ENCODE measurements at regions not wholly inside any gene's neighbourhood (a gene's known extent, or its start where the extent isn't known, plus 50 kb on each side); places are given as distances from the start of the nearest gene placed in this dataset.
"Not testable (repeated sequence)": the region's sequence is repeated elsewhere in the genome, so short reads cannot be mapped to it uniquely, and the experiment has no call there.

DNA sequence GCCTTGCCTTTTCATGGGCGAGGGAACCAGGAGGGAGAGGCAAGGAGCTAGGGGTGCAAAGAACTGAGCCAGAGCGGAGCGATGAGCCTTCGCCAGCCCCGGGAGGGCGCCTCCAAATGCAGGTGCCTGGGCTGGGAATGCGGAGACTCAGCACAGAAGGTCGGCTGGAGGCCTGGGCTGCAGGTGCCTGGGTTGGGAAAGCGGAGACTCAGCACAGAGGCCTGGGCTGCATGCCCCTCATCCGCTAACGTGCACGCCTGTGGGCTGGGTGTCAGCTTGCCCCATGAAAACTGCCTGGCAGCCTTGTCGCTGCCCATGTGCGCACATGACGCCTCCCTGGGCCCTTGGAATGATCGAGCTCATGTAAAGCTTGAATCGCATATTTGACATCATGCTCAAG, 51.8 kb downstream of the POM121L12 start:
- DNase-seq (ENCODE audit: low spot score): no peak

DNA sequence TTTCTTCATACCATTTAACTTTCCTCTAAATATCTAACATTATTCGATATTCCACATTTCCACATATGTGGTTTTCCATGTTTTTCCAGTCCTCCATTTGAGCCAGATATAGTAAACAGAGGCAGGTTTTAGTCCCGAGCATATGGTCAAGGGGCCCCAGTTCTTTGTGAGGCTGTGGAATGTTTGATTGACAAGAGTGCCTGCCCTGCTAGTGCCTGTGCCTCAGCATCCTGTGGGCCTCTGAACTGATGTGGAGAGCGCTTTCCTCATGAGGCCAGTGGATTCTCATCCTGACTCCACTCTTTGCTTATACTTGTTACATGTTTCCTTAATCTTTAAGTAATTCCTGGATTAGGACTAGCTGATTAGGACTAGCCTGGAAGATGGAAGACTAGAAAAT, 58.8 kb downstream of the POM121L12 start:
- no peak for DNase-seq (ENCODE audit: low spot score)

DNA sequence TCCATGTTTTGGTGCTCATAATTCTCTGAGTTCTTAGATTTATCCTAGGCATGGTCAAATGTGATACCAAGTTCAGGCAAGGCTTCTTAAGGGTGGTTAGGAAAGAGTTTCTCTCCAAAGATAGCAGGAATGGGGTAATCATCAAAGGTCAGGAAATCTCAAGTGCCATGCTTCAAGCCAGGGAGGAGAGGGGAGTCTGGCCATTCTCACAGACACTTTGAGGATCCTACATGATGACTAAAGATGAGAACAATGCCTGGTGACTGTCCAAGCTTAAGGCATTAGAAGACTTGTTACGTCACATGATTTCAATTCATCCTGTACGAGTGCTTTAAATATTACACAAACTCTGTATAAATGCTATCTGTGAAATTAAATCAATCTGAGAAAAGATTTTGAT, 59.4 kb downstream of the POM121L12 start:
- DNase-seq (ENCODE audit: low spot score): no peak

DNA sequence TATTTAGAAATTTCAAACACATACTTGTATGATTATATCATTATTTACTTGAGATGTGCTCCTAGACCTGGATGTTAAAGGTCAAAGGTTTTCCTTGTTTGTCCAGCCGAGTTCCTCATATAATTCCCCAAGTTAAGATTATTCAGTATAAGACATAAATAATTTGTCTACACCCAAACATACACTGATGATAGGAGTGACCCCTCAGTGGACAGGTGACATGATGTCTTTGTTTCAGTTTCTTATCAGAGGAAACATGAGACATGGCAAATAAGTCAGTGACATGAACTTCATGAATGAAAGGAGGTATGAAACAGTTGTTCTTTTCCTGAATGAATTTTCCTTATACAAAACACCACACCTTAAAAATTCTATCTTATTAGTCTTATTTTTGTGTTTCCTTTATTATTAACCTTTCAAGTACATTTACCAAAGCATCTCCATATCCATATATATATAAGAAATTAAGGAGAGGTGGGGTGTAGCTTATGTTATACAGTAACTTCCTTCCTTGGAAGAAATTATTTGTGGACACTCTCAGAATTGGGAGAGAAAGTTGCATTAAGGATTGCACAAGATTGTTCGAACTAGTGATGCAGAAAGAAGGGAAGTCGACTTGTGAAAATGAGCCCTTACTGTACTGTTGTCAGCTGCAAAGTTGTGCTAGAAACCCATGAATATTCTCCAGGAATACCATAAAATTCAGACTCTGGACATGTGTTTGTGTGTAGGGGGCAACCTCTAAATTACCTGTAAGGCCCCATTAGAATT, 60.5 kb downstream of the POM121L12 start:
- DNase-seq (ENCODE audit: low spot score): no peak

DNA sequence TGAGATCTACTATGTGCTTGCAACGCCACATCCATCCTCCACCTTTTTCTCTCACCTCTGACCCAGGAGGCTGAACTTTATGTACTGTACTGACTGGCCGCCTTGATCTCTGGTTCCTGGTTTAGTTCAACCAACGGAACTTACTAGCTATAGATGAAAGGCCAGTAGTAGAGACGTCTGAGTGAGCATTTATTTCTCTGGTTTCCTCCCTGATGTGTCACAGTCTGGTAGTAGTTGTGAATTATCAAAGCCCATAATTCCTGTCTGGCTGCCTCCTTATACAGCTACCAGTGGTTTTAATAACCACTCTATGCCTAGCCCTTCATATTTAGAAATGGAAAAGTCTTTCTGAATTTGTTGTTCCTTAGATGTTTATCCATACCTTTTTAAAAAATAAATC, 64.7 kb downstream of the POM121L12 start:
- no peak for DNase-seq (ENCODE audit: low spot score)

DNA sequence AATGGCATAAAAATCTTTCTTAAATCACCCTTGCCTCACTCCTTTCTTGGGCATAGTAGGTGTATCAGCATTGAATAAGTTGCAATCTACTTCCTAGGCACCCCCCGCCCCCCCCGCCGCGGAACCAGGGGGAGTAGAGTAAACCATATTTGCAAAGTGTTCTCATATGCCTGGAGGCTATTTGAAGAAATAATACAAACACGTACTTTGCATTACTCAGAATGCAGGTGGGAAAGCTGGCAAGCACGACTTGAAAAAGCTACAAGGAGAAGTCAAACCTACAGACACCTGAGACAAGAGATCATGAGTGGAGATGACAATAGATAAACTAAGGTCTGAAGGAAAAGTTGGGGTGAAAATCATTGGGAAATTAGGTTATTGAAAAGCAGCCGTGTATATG, 65.6 kb downstream of the POM121L12 start:
- no peak for DNase-seq (ENCODE audit: low spot score)

DNA sequence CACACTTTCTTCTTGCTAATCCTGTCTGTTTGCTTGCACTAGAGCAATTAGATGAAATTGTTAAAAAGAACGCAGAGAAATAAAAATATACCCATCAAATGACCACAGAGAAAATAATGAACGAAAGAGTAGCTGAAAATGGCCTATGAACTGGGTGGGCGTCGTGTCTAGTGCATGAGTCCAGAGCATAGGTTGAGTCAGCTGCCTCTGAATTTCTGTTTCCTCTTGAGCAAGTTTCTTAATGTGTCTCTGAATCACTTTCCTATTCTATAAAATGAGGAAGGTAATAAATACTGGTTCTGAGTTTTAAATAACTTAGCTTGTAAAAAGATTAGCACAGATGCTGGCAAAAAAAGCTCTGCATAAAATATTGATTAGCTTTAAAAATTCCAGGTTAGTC, 75.0 kb downstream of the POM121L12 start:
- no peak for DNase-seq (ENCODE audit: low spot score)

DNA sequence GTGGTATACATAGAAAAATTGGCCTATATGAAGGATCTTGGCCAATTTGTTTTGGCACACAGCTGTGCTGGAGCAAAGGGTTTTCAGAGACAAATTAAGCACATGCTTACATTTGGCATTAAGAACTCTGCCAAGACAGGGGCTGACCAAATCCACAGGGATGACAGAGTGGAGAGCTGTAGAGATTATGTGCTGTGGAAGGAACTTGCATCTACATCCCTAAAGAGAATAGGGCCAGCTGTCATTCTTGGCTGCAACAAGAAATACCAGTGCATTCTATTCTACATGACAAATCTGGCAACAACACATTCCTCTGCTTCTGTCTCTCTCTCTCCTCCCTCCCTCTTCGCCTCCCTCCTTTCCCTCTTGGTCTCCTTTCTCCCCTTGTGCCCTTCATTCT, 75.6 kb downstream of the POM121L12 start:
- DNase-seq (ENCODE audit: low spot score): no peak

DNA sequence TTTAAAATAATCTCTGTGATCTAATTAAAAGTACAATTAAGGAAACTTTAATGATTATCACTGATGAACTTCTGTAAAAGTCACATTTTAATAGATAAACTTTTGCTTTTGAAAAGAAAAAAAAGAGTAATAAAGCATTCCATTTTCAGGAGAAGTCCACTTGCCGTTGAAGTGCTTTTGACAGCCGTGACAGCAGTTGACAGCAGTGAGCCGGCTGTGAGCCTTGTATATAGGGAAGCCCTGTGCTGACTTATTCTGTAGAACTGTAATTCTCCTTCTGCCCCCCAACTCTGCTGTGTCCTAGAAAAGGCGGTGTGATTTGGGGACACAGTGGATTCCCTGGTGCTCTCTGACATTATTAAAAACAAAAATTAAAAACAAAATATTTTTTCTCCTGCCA, 78.0 kb downstream of the POM121L12 start:
- no peak for DNase-seq (ENCODE audit: low spot score)

DNA sequence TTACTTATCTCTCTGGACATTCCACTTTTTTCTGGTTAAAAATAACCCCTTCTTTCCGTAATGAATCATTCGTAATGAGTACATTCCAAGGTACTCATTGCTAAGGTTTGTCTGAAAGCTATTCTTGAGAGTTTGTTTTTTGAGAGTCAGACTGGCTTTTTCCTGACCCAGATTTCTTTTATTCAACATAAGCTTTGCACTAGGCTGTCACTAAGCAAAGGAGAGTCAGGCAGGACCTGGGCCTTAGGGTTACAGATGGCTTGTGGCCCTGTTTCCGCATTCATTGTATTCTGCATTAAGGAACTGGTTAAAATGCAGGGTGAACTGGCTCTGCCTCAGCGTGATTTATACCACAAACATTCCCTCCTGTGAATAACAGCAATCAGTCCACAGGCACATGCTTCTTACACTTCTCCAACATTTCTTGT, 84.1 kb downstream of the POM121L12 start:
- no peak for DNase-seq (ENCODE audit: low spot score)

DNA sequence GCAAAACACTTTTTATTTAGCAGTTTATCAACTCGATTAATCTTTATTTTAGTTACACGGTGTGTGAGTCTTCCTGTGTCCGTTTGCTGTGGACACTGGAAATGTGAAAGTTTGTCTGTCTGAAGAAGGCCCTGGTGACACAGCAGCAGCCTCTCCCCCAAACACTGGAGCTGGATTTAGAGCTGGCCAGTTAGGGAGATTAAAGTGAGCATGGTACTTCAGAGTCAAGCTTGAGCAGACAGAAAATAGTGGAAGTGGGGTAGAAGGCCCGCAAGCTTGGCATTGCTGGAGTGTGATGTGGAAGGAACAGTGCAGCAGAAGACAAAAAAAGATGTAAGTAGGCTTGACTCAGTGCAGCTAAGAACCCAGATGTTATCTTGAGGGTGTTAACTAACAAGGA, 85.9 kb downstream of the POM121L12 start:
- DNase-seq (ENCODE audit: low spot score): no peak

DNA sequence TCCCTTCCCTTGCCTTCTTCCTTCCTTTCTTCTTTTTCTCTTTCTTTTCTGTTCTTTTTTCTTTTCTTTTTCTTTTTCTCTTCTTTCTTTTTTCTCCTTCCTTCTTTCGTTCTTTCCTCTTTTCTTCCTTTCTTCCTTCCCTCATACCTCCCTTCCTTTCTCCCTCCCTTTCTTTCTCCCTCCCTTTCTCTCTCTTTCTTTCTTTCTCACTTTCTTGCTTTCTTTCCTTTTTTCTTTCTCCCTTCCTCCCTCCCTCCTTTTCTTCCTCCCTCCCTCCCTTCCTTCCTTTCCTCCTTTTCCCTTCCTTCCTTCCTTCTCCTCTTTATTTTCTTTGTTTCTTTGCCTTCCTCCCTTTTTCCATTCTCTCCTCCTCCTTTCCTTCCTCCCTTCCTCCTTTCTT, 96.3 kb downstream of the POM121L12 start:
- no peak for DNase-seq (ENCODE audit: low spot score)

DNA sequence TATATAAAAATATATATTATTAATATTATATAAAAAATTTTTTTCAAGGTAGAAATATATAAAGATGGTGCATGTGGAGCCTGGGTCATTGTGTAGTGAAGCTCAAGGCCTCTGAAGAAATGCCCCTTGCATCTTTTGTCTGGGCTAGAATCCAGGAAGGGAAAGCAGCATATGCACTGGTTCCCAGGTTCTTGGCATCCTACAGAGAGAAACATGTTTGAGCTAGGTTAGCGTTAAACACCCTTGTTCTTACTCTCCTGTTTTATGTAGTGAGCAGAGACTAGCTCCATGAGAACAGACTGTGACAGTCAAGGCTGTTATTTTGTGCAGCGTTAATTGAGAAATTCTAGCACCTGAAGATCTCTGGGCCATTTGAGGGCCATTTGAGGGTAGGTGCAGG, 116.1 kb downstream of the POM121L12 start:
- no peak for DNase-seq (ENCODE audit: low spot score)

DNA sequence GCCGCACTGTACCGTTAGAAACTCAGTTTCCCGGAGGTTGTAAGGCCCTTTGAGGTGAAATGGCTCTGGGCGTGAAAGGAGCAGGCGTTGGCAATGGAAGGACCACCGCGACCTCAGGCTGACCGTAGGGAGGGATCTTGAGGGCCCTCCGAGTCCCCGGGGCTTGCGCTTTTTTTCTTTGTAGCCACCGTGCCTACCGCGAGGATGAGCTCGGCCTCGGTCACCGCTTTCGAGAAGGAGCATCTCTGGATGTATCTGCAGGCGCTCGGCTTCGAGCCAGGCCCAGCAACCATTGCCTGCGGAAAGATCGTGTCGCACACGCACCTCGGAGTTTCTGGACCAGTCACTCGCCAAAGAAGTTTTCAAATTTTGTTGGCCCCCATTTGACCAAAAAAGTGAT, 151.8 kb downstream of the POM121L12 start:
- not testable (repeated sequence) for DNase-seq (ENCODE audit: low spot score)

DNA sequence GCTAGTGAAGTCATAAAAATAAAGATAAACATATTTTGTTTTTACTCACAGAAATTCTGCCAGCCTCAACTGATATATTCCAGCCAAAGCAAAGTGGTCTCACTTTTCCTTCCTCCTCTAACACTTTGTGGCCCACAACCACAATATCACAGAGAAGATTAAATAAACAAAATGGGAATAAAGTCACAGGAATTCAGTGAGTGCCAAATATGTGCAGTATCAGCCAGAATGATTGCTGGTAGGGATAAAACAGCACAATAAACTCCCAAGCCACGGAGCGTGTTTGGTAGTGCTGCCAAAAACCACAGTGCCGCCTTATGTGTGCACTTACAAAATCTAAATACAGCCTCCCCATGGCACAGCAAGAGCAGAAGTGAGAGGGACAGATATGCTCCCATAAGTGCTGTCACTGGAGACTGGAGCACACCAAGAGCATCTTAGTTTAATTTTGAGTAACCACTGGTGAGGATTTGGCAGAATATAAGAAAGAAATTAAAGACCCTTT, 155.8 kb downstream of the POM121L12 start:
- DNase-seq (ENCODE audit: low spot score): no peak

DNA sequence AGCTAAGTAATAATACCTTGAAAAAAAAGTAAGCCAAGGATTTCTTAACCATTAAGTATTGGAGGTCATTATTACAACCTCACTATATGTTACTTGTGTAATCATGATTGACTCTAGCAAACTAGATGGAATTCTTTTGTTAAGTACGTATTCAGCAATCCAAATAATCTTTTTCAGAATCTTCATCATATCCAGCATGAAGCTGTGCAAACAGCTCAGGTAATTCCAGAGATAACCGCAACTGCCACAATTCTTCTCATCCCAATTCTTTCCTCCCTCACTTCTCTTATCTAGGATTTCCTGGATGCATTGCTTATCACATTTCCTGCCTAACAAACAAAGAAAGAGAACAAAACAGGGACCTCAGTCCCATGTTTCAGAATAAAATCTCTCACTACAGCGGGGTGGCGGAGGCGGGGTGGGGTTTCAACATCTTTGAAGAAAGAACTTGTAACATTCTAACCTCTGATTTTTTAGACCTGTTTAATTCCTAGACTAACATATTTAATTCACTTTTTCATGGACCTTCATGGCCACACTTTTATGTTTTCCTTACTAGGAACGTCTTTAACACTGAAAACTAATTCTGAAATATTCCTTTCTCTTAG, 156.5 kb downstream of the POM121L12 start:
- DNase-seq (ENCODE audit: low spot score): no peak

DNA sequence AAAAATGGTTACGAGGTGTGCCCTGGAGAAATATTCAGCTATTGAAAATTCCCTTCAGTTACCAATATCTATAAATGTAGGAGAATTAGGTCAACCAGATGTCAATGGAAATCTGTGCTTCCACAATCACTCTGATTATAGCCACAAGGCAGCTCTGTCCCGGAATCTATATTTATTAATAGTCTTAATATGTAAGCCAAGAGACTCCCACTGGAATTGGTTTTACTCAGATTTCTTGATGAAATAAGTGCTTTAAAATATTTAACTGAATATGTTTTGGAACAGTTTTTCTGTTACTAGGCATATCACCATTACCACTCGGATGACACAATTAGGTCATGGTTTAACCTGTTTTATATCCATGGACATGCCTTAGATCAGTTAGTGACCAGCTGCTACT, 169.6 kb downstream of the POM121L12 start:
- DNase-seq (ENCODE audit: low spot score): no peak

DNA sequence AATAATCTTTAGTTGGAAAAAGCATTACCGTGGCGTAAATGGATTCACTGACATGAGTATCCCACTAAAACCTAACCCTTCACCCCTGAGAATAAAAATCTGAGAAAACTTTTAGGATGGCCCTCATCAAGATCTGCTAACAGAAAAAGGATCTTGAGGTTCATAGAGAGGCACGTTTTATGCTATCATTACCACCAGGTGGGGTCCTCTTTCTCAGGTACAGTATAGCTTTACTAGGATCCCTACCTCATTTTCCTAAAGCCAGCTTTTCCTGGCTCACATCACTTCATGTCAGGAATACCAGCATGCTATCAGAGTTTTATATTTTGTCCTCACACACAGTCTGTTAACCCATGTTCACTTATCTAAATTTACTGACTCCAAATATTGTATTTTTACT, 173.7 kb downstream of the POM121L12 start:
- DNase-seq (ENCODE audit: low spot score): no peak

DNA sequence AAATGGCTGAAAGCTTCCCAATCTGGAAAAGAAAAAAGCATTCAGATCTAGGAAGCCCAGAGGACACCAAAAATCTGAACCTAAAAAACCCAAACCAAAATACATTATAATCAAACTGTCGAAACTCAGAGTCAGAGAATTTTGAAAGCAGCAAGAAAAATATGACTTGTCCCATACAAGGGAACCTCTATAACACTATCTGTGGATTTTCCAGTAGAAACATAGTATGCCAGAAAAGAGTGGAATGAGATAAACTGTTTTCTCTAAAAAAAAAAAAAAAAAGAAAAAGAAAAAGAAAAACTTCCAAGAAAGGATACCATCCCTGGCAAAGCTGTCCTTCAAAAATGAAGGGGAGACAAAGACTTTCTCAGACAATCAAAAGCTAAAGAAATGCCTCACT, 179.0 kb downstream of the POM121L12 start:
- DNase-seq (ENCODE audit: low spot score): no peak

DNA sequence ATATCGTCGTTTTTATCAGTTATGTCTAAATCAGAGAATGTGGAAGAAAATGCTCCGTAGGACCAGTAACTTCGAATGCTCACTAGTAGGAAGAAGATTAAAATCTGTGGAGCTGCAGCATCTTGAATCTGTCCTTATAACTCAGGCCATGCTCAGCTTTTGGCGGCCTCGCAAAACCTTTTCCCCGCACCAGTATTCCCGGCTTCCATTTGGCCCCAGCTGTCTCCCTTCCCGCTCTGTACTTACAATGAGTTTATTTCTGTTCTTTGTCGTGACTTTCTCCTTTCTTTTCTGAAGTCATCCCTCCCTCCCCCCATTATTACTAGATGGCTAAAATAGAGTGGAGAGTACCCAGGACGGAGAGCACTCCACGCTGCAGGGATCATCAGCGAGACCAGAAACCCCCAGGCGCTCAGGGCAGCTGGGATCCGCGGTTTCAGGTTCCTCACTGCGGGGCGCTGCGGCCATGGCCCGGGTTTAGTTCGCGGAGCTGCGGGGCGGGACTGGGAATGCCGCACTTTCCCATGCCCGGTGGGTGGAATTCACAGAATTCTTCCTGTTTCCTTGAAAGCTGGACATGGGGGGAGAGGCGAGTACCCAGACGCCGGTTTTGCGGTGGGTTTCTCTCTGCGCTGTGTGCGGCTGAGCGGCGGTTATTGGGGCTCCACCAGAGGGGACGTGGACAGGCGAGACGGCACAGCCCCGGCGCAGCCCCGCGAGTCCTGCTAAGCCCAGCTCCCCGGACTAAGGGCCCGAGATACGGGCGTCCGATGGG, 183.5 kb downstream of the POM121L12 start:
- no peak for DNase-seq (ENCODE audit: low spot score)

DNA sequence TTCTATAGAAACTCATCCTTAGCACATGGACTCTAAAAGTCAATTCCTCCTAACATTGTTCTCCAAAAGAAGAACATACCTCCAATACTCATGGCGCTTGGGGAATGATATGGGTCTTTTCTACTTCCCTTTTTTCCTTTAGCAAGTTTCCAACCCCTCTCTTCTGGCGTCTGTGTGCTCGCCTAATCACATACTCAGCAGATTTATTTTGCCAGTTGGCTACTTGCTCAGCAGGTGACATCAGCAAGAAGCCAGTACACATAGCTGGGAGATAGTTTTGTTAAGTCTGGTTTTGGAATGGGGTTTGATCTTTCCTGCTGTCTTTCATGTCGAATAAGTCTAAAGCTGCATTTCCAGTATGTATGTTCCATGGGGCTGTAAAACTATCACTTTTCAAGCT, 193.8 kb downstream of the POM121L12 start:
- no peak for DNase-seq (ENCODE audit: low spot score)

DNA sequence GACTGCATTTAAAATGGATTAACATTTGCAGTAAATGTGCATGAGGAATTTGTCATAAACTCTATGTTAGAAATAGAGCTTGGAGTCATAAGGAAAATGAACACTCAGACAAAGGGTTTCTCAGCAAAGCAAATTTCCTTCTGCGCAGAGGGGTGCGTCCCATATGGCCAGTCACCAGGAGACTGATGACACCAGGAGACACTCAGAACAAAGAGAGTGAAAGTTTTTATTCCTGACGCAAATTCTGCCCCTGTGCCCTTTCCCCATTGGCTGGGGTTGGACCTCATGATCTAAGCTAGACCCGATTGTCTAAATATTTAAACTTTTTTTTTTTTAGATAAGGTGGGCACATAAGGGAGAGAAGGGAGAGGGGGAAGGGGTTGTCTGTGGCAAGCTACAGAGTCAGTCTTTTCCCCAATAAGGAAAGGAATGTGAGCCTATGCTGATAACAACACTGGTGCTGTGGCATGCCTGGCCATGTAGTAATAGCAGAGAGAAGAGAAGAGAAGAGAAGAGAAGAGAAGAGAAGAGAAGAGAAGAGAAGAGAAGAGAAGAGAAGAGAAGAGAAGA, 202.0 kb downstream of the POM121L12 start:
- DNase-seq (ENCODE audit: low spot score): no peak

Measured in activated CD4-positive, alpha-beta T cell treated with anti-CD3 and anti-CD28 coated beads, Interleukin-2, Interleukin-4, amounts not matched to agents 100 ng/mL and 50 ng/mL, durations not matched to agents 16 hours and 8 hours (primary cell).